Loucy (cell line): ENCODE measurements at regions not wholly inside any gene's neighbourhood (a gene's known extent, or its start where the extent isn't known, plus 50 kb on each side); places are given as distances from the start of the nearest gene placed in this dataset.

Experiments used
- H2AFZ ChIP-seq: fragments of 200-600 bp; sonication (generic); 2 replicates; pipeline ENCODE4 v1.6.0; 2016; ENCODE audit warnings: antibody characterized with exemption, mild to moderate bottlenecking, low read length, moderate library complexity
- H3F3A ChIP-seq: fragments of 200-600 bp; 2 replicates; pipeline ENCODE4 v1.6.0; 2016; ENCODE audit warnings: antibody characterized with exemption, low read depth, mild to moderate bottlenecking
- H3K27me3 ChIP-seq: fragments of 200-600 bp; sonication (generic); 2 replicates; pipeline ENCODE4 v1.6.1; 2014; ENCODE audit warnings: low read length, mild to moderate bottlenecking; ENCODE audit not compliant: insufficient read depth, poor library complexity, severe bottlenecking
- H3K36me3 ChIP-seq: fragments of 200-600 bp; sonication (generic); 2 replicates; pipeline ENCODE4 v1.6.1; 2016; ENCODE audit warnings: low read length; ENCODE audit not compliant: insufficient read depth
- H3K4me1 ChIP-seq: fragments of 200-600 bp; sonication (generic); 2 replicates; pipeline ENCODE4 v1.5.1; 2014; ENCODE audit warnings: low read length, mild to moderate bottlenecking; ENCODE audit not compliant: insufficient read depth, poor library complexity, severe bottlenecking
- H3K4me2 ChIP-seq: fragments of 200-600 bp; sonication (generic); 2 replicates; pipeline ENCODE4 v1.6.0; 2014; ENCODE audit warnings: antibody characterized with exemption, low read length, low read depth, mild to moderate bottlenecking; ENCODE audit not compliant: poor library complexity, severe bottlenecking
- H3K4me3 ChIP-seq: fragments of 200-600 bp; sonication (generic); 2 replicates; pipeline ENCODE4 v1.5.1; 2014; ENCODE audit warnings: low read length, mild to moderate bottlenecking, mixed read lengths; ENCODE audit not compliant: poor library complexity, severe bottlenecking
- H3K79me2 ChIP-seq: fragments of 200-600 bp; sonication (generic); 2 replicates; pipeline ENCODE4 v1.6.1; 2014; ENCODE audit warnings: low read length; ENCODE audit not compliant: insufficient read depth
- H3K9ac ChIP-seq: fragments of 200-600 bp; sonication (generic); 2 replicates; pipeline ENCODE4 v1.6.0; 2014; ENCODE audit warnings: mild to moderate bottlenecking, low read depth, low read length, moderate library complexity; ENCODE audit not compliant: poor library complexity, severe bottlenecking
- H3K9me2 ChIP-seq: fragments of 200-600 bp; sonication (generic); replicated peaks from 2 replicates; pipeline ENCODE4 v1.6.1; 2016; ENCODE audit warnings: low read depth, low read length, mixed read lengths
- H3K9me3 ChIP-seq: fragments of 200-600 bp; sonication (generic); 2 replicates; pipeline ENCODE4 v1.6.1; 2014; ENCODE audit warnings: mild to moderate bottlenecking, antibody characterized with exemption, low read length, low read depth; ENCODE audit not compliant: insufficient read depth
- H4K20me1 ChIP-seq: fragments of 200-600 bp; sonication (generic); 2 replicates; pipeline ENCODE4 v1.6.0; 2014; ENCODE audit warnings: antibody characterized with exemption, low read length, mild to moderate bottlenecking; ENCODE audit not compliant: insufficient read depth, poor library complexity, severe bottlenecking
- EZH2phosphoT487 ChIP-seq: fragments of 200-600 bp; IDR thresholded peaks from 2 replicates; pipeline ENCODE4 v1.6.1; 2018; ENCODE audit warnings: antibody characterized with exemption, mild to moderate bottlenecking, moderate library complexity, borderline replicate concordance
- TF ChIP-seq, protein P1 (sequence below): fragments of 200-600 bp; sonication (generic); conservative IDR thresholded peaks from 2 replicates; pipeline ENCODE4 v1.5.1; 2014; ENCODE audit warnings: mild to moderate bottlenecking, antibody characterized with exemption, low read length

DNA sequence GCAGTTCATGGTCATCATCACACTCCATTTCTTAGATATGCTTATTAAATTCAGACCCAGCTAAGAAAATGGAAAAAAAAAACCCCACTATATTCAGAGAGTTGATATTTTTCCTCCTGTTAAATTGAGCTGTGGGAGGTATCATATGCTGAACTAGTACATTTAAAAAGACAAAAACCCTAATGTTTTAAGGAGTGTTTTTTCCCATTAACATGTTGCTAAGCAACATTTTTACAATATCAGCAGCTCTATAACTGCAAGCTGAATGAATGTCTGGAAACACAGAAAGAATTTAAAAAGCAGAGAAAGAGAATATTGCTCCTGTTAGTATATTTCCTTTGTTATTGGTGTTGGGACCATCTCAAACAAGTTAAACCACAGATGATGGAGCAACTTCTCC lies 265.8 kb upstream of the GRIA1 start:
- H3K79me2 ChIP-seq, result no peaks in the 10 kb centered on the region
- TF ChIP-seq, protein P1, sequence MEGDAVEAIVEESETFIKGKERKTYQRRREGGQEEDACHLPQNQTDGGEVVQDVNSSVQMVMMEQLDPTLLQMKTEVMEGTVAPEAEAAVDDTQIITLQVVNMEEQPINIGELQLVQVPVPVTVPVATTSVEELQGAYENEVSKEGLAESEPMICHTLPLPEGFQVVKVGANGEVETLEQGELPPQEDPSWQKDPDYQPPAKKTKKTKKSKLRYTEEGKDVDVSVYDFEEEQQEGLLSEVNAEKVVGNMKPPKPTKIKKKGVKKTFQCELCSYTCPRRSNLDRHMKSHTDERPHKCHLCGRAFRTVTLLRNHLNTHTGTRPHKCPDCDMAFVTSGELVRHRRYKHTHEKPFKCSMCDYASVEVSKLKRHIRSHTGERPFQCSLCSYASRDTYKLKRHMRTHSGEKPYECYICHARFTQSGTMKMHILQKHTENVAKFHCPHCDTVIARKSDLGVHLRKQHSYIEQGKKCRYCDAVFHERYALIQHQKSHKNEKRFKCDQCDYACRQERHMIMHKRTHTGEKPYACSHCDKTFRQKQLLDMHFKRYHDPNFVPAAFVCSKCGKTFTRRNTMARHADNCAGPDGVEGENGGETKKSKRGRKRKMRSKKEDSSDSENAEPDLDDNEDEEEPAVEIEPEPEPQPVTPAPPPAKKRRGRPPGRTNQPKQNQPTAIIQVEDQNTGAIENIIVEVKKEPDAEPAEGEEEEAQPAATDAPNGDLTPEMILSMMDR, result no peak
- TF ChIP-seq EZH2phosphoT487, result no peak
- no peaks in the 10 kb centered on the region for H3F3A ChIP-seq
- no peaks in the 10 kb centered on the region for H3K36me3 ChIP-seq
- H3K4me3 ChIP-seq, result no peak overlapping the region
- H3K4me1 ChIP-seq, result no peaks in the 10 kb centered on the region
- no peaks in the 10 kb centered on the region for H3K9me3 ChIP-seq
- no peaks in the 10 kb centered on the region for H4K20me1 ChIP-seq
- H3K27me3 ChIP-seq, result no peaks in the 10 kb centered on the region
- no peak overlapping the region for H3K9ac ChIP-seq
- no peaks in the 10 kb centered on the region for H3K9me2 ChIP-seq
- H2AFZ ChIP-seq, result no peak overlapping the region
- H3K4me2 ChIP-seq, result no peak overlapping the region

DNA sequence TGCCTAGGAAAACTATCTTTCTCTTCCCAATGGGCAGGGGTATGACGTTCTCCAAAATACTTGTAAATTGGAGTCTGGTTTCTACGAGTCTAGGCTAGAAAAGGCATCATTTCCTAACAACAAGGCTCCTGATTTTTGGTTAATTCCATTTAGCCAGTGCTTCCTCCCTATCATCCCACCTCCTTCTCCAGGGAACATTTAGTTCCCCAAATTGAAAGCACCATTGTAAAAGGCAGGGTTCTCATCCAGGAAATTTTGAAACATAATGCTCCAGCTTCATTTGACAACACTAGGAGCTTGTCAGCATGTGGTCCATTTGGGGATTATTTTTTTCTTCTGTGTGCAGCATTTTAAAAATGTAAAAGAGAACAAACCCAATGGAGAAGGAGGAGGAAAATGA lies 256.5 kb upstream of the GRIA1 start:
- no peaks in the 10 kb centered on the region for H4K20me1 ChIP-seq
- TF ChIP-seq, protein P1, result no peak
- no peak for TF ChIP-seq EZH2phosphoT487
- H3K4me1 ChIP-seq, result no peaks in the 10 kb centered on the region
- H3K79me2 ChIP-seq, result no peaks in the 10 kb centered on the region
- H3K4me2 ChIP-seq, result no peak overlapping the region
- no peaks in the 10 kb centered on the region for H3K36me3 ChIP-seq
- H3K4me3 ChIP-seq, result no peak overlapping the region
- H3K9ac ChIP-seq, result no peak overlapping the region
- H3K9me3 ChIP-seq, result no peaks in the 10 kb centered on the region
- no peaks in the 10 kb centered on the region for H3F3A ChIP-seq
- H3K27me3 ChIP-seq, result no peaks in the 10 kb centered on the region
- H2AFZ ChIP-seq, result no peak overlapping the region
- no peaks in the 10 kb centered on the region for H3K9me2 ChIP-seq

DNA sequence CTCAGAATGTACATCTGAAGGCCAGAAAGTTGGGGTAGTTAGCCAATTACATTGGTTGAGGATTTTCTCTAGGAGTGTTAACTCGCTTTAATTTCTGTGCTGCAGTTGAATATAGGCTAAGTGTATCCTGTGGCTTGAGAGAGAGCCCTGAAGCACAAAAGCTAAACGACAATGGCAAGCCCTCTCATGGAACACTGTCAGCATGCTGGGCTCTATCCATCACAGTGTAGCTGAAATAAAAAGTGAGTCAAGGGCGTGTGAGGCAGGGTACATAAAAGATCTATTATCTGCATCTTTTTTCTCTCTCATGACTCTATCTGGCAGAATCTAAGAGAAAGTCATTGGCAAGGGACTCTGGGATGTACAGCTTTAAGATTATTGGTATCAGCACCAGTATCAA lies 254.2 kb upstream of the GRIA1 start:
- H3K9ac ChIP-seq, result no peak overlapping the region
- H3K4me1 ChIP-seq, result no peaks in the 10 kb centered on the region
- no peaks in the 10 kb centered on the region for H3K79me2 ChIP-seq
- no peak overlapping the region for H3K4me3 ChIP-seq
- H2AFZ ChIP-seq, result no peak overlapping the region
- no peaks in the 10 kb centered on the region for H3F3A ChIP-seq
- no peaks in the 10 kb centered on the region for H3K27me3 ChIP-seq
- H3K9me2 ChIP-seq, result no peaks in the 10 kb centered on the region
- H3K36me3 ChIP-seq, result no peaks in the 10 kb centered on the region
- H4K20me1 ChIP-seq, result no peaks in the 10 kb centered on the region
- no peaks in the 10 kb centered on the region for H3K9me3 ChIP-seq
- TF ChIP-seq EZH2phosphoT487, result no peak
- TF ChIP-seq, protein P1, result no peak
- H3K4me2 ChIP-seq, result no peak overlapping the region
